ENCODE measurements at regions not wholly inside any gene's neighbourhood (a gene's known extent, or its start where the extent isn't known, plus 50 kb on each side); places are given as distances from the start of the nearest gene placed in this dataset.

DNA sequence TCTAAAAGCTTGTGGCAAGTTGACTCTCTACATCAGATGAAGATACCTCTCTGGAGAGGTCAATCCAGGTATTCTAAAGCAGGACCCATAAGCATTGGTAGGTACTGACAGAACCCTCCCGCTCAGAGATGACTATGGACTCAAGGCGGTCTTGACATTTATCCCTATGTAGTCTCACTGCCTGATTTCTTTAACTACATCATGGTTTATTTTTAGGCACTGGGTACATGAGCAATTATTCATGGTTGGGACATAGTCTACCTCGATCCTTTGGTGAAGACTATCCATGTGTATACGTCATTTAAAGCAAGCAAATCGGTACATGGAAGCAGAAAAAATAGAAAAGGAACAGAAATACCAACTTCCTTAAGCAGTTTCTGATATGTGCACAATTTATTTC is 136.2 kb upstream of the TAB2 start:
- TF ChIP-seq, protein P1, sequence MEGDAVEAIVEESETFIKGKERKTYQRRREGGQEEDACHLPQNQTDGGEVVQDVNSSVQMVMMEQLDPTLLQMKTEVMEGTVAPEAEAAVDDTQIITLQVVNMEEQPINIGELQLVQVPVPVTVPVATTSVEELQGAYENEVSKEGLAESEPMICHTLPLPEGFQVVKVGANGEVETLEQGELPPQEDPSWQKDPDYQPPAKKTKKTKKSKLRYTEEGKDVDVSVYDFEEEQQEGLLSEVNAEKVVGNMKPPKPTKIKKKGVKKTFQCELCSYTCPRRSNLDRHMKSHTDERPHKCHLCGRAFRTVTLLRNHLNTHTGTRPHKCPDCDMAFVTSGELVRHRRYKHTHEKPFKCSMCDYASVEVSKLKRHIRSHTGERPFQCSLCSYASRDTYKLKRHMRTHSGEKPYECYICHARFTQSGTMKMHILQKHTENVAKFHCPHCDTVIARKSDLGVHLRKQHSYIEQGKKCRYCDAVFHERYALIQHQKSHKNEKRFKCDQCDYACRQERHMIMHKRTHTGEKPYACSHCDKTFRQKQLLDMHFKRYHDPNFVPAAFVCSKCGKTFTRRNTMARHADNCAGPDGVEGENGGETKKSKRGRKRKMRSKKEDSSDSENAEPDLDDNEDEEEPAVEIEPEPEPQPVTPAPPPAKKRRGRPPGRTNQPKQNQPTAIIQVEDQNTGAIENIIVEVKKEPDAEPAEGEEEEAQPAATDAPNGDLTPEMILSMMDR (IDR thresholded peaks at IDR 0.05; ENCODE audit: insufficient read depth, low read depth, low read length): no peak
- no peak for TF ChIP-seq EZH2 (IDR thresholded peaks at IDR 0.05; ENCODE audit: insufficient read depth, low read length)

All from astrocyte (in vitro differentiated cells and primary cell).